GM19193 (cell line): ENCODE measurements at regions not wholly inside any gene's neighbourhood (a gene's known extent, or its start where the extent isn't known, plus 50 kb on each side); places are given as distances from the start of the nearest gene placed in this dataset.

ENCODE experiments used
- POLR2A ChIP-seq: IDR thresholded peaks from 4 replicates; pipeline ENCODE4 v1.6.1; 2011; ENCODE audit not compliant: insufficient read depth, insufficient read length; ENCODE audit errors: extremely low read depth

DNA sequence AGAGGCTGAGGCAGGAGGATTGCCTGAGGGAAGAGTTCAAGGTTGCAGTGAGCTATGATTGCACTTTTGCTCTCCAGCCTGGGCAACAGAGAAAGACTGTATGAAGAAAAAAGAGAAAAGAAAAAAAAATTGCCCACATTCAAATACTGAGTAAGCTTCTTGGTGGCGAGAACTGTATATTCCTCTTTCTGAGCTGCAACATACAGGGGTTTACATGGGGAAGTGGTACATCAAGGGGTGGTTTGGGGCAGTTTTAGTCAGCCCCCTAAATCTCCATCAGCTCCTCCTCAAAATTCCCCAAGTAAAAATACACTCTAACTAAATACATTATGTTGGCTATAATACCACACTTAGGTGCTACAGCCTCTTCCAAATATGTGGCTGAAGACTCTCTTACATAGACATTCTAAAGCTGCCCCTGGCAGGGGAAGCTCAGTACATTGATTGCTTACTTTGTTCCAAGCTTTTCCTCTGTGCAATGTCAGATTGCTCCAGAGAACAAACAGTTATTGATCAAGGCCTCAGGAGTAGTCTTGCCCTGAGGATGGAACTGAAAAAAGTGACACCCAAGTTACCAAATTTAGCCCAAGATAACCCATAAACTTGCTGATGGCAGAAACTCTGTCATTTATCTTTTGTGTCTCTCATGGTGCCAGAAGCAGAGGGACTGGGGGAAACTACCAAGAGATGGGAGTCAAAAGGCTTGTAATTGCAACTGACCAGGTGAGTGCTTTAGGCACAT, 107.4 kb upstream of the RIPOR2 start:
- no peak for TF ChIP-seq POLR2A

DNA sequence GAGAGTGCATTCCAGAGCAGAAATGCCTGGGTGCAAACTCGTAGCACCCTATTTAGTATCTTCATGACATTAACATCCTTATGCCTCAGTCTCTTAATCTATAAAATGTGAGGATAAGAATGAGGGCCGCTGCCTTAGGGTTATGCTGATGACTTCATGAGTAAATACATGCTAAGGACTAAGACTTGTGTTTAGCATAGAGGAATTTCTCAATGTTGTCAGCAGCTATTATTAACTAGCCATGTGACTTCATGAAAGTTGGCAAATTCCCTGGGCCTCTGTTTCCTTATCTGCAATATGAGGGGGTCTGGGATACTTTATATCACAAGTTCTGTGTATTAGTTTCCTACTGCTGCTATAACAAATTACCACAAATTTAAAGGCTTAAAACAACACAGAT, 108.1 kb upstream of the RIPOR2 start:
- no peak for TF ChIP-seq POLR2A

DNA sequence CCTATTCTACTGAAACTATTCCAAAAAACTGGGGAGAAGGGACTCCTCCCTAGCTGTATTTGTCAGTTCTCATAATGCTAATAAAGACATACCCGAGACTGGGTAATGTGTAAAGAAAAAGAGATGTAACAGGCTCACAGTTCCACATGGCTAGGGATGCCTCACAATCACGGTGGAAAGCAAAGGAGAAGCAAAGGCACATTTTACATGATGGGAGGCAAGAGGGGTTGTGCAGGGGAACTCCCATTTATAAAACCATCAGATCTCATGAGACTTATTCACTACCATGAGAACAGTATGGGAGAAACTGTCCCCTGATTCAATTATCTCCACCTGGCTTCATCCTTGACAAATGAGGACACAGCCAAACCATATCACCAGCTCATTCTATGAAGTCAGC, 111.2 kb upstream of the RIPOR2 start:
- no peak for TF ChIP-seq POLR2A

DNA sequence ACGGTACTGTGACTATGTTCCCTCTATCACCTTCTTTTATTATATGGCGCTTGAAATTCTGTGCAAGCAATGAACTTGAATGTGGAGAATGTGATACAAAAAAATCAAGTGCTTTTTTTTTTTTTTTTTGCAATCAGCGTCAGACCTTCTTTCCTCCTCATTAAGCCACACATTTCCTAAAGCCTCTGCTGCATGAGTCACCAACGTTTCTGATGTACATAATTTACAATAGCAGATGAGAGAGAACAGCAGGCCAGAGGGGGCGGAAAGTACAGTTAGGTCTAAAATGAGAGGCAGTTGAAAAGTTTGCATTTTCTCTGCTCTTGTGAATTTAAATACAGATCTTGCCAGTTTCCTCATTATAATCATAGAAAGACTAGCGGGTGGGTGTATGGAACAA, 114.6 kb upstream of the RIPOR2 start:
- TF ChIP-seq POLR2A = no peak

DNA sequence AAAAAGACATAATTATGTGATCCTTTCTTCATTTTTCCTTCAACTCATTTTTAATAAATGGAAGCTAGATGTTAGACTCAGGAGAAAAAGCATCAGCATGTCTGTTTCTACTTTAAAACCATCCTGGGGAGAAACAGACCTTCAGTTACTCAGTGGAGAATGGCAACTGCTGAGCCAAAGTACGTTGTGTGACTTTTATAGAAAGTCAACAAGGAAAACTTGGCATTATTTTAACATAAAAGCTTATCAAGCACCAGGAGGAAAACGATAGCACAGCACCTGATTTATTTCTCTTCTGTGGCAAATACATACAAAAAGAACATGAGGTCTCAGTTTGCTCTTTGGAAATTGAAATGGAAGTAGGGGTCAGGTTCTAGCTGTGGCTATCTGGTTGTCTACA, 115.3 kb upstream of the RIPOR2 start:
- no peak for TF ChIP-seq POLR2A

DNA sequence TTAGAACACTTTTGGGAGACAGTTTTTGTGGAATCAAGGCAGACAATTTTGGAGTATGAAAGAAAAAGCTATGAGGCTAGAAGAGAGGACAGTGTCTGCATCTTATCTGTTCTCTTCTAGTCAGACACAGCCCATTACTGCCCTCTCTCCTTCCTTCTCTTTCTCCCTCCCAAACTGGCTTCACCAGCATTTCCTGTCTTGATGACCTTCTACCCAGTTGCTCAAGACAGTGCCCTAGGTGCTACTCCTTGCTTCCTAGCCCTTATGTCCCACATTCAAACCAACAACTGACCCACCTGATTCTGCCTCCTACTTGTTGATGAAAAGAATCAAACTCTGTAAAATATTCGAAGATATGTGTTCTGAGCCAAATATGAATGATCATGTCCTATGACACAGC, 116.4 kb upstream of the RIPOR2 start:
- no peak for TF ChIP-seq POLR2A

DNA sequence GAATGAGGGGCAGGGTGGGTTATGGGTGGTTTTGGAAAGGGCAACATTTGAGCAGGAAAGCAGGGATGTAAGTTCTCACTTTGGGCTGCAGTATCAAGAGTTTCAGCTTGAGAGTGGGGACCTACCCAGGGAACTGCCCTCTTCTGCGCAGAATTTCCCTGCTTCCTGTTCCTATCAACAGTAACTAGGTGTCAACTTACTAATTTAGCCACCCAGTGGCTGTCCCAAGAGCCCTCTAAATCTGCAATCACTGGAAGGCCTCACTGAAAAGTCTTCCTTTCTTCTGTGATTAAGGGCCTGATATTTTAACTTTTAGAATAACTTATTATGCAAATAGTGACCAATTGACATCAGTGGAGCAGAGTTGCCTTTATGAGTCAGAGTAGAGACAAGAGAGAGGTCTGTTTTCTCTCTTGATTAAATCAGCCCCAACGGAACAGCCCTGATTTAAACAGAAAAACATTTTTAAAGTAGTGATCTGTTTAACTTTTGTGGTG, 118.2 kb upstream of the RIPOR2 start:
- no peak for TF ChIP-seq POLR2A

DNA sequence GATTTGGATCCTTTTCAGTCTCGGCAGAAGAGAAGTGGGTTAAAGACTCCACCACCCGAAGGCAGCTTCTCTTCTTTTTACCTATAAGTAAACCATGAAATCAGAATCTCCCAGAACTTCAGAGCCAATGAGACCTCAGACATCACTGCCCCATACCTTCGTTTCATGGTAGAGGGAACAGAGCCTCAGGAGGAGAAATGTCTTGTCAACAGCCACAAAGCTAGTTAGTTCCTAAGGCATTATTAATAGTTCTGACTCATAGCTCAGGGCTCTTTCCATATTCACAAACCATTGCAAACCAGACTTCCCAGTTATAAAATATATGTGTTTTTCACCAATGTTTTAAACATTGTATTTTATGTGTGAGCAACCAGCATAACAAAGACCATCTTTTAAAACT, 118.7 kb upstream of the RIPOR2 start:
- TF ChIP-seq POLR2A = no peak

DNA sequence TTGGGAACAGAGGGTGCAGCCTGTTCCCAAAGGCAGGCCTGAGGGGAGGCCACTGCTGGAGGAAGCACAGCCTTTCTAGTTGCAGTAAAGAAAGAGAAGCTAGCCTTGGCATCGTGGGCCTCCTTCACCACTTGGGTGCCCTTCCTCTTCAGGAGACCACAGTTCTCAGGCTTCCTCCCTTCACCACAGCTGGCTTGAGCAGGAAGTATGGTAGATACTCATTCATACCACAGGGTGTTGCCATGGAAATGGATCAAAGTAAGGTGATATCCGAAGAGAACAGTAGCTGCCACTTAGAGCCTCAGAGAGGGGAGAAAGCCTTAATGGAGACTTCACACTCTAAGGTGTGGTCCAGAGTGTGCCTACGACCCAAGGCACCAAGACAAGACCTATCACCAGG, 120.4 kb upstream of the RIPOR2 start:
- TF ChIP-seq POLR2A = no peak

DNA sequence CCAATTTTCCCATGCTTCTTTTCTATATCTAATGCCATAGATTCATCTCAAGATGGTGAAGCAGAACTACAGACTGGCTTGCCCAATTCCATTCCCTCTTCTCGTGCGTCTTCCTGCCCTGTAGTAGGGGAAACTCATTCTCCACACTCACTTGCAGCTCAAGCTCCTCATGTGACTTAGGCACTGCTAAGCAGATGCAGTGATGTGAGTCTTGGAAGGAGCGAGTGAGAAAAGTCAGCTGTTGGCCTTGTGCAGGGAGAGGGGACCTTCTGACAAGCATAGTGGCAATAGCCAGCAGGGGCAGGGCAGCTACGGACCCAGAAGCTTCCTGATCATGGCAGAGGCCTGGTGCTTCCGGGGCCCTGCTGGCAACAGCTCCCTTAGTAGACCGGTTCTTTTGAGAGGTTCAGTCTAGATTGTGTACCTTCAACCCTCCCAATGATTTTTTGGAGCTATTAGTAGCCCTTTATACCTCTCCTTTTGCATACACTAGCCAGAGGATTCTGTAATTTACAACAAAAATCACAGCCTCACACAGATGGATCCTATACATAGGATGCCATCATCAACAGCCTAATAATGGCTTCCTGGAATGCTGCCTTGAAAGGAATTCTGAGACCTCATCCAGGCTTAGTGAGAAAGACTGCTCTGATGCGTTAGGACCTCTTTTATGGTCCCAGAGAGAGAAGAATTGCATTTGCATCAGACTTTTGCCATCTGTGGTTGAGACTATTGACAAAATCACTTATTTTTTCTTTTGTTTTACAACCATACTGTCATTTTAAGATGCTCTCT, 121.5 kb upstream of the RIPOR2 start:
- TF ChIP-seq POLR2A = no peak

DNA sequence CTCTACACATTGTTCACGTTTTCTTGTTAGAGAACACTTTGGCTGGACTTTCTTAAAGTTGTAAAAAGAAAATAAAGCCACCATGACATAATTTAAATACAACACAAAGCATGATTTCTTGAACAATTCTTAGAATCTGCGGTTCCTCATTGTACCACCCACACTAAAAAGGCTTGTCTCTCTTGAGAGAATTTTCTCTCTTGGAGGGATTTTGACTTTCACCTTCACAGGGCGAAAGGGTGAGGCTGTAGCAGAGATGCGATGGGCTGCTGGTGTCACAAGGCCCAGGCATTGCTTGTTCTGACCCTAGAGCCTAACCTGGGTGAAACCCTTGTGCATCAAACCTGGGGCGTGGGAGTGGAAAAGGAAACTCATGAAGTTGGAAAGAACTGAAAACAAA, 122.7 kb upstream of the RIPOR2 start:
- TF ChIP-seq POLR2A = no peak

DNA sequence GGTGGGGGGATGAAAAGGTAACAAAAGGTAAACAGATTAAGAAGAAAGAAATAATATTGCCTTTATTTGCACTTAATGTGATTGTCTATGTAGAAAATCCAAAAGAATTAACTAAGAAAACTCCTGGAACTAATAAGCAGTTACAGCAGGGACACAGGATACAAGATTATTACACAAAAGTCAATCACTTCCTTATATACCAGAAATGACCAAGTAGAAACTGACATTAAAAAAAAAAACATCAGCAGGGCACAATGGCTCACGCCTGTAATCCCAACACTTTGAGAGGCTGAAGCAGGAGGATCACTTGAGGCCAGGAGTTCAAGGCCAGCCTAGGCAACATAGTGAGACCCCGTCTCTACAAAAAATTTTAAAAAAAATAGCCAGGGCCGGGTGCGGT, 123.2 kb upstream of the RIPOR2 start:
- no peak for TF ChIP-seq POLR2A

DNA sequence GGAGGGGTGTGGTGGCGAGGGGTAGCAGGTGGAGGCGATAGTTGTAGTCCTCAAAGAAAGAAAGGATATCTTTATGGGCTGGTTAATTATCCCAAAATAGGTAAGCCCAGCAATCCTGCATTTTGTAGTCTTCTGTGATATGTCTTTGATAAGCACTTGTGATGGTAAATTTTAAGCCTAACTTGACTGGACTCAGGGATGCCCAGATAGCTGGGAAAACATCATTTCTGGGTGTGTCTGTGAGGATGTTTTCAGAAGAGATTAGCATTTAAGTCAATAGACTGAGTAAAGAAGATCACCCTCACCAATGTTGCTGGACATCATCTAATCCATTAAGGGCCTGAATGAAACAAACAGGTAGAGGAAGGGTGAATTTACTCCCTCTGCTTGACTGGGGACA, 124.8 kb upstream of the RIPOR2 start:
- no peak for TF ChIP-seq POLR2A

DNA sequence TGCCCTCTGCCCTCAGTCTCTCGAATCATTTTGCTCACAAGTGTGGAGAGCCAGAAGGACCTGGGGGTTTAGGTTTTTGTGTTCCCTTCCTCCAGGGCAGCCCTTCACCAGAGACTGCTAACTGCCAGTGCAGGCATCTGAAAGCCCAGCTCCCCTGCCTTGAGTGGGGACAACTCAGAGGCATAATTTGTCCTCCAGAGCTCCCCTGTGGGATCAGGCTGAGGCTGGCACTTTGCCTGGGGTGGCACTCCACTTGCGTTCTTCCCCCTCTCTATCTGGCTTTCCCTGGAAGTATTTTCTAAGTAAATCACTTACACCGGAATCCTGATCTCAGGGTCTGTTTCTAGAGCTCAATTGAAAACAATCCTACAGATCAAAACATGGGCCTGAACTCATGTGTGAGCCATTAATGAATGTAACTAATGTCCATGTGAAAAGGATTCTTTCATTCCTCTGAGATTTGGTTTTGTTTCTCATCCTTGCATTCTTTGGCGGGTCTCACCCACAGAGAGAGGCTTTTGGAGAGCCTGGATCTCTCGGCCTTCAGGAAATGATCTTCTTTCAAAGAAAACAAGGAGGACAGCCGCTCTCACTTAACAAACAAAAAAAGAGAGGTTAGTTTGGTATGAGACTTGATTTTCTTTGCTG, 125.7 kb upstream of the RIPOR2 start:
- TF ChIP-seq POLR2A = no peak

DNA sequence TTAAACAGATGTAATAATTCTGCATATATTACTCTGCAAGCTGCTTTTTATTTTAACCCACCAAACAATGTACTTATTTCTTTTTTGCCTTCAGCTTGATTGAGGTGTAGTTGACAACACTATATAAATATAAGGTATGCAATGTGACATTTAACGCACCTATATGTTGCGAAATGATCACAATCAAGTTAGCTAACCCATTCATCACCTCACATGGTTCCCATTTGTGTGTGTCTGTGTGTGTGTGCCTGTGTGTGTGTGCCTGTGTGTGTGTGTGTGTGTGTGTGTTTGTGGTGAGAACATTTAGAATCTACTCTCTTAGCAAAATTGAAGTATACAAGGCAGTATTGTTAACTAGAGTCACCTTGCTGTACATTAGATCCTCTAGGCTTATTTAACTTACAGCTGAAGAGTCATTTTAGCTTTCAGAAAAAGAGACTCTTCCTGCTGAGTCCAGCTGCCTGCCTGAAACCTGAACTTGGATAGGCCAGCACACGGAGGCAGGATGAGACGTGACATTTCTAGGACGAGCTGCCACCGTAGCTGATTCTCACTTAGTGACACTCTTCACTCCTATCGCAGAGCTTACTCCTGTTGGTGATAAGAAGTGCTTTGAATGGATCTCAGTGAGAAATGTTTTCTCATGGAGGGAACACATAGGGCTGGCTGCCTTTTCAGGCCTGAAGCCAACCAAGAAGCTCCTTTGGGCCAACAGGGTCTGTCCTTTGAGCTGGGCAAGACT, 126.5 kb upstream of the RIPOR2 start:
- no peak for TF ChIP-seq POLR2A

DNA sequence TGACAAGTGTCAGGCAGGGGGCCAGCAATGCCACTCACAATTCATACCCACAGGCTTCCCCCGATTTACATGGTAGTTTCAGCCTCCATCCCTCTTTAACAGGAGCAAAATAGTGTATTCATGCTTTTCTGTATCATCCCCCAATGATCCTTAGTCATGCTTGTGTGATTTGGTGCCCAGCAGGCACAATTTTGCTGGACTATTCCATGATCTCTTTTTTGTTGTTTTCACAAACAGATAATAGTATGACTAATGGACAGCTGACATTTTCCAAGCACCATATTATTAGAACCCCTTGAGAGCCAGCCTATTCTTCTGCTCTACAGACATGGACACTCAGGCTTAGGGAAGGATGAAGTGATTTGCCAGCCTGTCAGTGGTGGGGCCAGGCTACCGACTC, 128.2 kb upstream of the RIPOR2 start:
- no peak for TF ChIP-seq POLR2A

DNA sequence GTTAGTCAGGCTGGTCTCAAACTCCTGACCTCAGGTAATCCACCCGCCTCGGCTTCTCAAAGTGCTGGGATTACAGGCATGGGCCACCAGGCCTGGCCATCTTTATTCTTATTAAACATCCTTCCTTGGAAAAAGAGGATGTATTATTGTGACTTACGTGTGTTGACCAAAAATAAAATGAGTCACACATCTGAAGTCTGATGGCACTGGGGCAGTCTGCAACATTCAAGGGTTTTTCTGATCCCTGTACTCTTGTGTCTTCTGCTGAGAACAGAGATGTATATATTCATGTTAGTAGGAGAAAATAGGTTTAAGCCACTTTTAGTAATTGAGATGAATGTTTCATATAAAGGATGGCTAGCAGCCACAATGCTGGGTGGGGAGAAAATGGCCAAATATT, 129.9 kb upstream of the RIPOR2 start:
- TF ChIP-seq POLR2A = no peak
